GM23248 (cell line): ENCODE measurements at regions not wholly inside any gene's neighbourhood (a gene's known extent, or its start where the extent isn't known, plus 50 kb on each side); places are given as distances from the start of the nearest gene placed in this dataset.

Source experiments
- EZH2 ChIP-seq: fragments of 200-600 bp; sonication (generic); IDR thresholded peaks from 2 replicates; pipeline ENCODE4 v1.6.1; 2018; ENCODE audit warnings: antibody characterized with exemption, mild to moderate bottlenecking; ENCODE audit not compliant: insufficient read depth, poor library complexity, severe bottlenecking
- EZH2phosphoT487 ChIP-seq: fragments of 200-600 bp; sonication (generic); IDR thresholded peaks from 2 replicates; pipeline ENCODE4 v1.6.1; 2018; ENCODE audit warnings: antibody characterized with exemption, moderate library complexity, mild to moderate bottlenecking, low read depth; ENCODE audit not compliant: insufficient read depth

DNA sequence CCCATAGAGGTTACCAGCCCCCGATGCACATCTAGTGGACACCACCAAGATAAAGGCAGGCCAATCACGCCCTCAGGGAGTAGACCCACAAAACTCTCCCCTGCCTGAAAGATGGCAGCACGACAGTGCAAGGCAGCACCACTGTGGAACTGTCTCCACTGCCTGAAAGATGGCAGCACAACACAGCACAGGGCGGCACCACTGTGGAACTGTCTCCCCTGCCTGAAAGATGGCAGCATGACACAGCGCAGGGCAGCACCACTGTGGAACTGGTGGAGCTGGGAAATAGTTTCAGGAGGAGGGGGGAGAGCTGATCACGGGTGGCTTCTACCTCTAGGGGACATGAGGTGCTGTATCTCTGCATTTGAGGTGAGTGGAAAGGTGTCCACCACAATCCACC, 340.4 kb upstream of the FRG1 start:
- TF ChIP-seq EZH2 (no peak), EZH2phosphoT487 (no peak)
